ENCODE measurements at regions not wholly inside any gene's neighbourhood (a gene's known extent, or its start where the extent isn't known, plus 50 kb on each side); places are given as distances from the start of the nearest gene placed in this dataset.

- TF ChIP-seq CTCF (IDR thresholded peaks at IDR 0.05) (no peak), POLR2AphosphoS5 (IDR thresholded peaks at IDR 0.05) (no peak)
Measured at GRCh38 chr3:106942051-106942450, 435.2 kb upstream of the CCDC54 start.

Measured in transverse colon (tissue), 4 donors.